NCI-H2171 (cell line): ENCODE measurements at regions not wholly inside any gene's neighbourhood (a gene's known extent, or its start where the extent isn't known, plus 50 kb on each side); places are given as distances from the start of the nearest gene placed in this dataset.

Experiments used
- DNase-seq: peaks from one replicate; lab custom pipeline; 2025; lab: John Stamatoyannopoulos, UW

DNA sequence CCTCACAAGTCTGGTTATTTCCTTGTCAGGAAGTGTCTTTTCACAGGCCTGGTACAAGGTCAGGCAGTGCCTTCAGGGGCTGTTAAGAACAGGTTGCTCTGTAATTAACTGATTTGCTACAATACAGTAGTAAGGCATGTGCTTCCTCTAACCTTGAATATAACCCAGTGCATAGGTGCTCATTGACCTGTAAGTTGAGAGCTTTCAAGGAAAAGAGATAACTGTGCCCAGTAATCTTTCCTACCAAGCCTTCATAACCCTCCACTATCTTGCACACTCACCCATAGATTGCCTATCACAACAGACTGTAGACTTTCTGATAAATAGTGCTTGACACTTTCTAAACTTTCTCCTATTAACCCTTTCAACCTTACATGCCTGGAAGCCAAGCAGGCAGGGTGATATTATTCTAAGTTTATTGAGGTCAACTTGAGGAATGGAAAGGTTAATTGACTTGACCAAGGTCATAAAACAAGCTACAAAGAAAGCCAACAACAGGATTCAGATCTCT, 148.1 kb downstream of the PPARGC1A start:
- DNase-seq, result no peak

- DNase-seq, result no peak
These were observed 152.3 kb downstream of the PPARGC1A start for GRCh38 chr4:23737571-23737970.

DNA sequence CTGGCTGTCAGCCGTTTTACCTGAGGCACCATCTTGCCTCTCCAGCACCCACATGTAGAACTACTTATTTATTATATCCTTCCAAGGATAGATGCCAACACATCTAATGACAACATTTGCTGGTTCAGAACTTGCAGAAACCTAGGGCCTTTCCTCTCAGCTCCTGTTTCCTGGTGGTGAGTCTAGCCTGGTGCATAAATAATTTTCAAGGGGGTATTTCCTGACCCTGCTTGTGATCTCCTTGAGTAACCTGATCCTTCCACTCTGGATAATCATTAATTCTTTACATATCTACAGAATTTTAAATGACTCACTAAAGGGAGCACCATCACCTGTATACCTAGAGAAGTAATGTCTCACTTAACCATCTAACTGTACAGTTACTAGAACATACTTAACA, 153.4 kb downstream of the PPARGC1A start:
- DNase-seq, result no peak

GRCh38 chr4:23734000-23734399, 155.8 kb downstream of the PPARGC1A start:
- DNase-seq, result no peak

DNA sequence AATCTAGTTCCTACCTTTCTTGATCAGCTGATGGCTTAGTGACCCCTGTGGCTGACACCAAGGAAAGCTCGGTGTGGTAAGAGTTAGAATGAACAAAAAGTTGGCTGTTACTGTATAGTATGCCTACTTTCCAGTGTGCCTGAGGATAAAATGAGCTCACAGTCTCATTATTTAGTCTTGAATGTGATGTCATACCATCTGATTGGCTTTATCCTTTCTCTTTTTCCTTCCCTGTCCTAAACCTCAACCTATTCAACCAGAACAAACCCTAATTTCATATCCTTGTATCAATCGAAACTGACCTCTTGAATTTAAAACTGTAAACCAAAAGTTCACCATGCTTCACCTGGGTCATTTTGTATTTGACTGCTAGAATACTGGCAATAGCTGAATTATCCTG, 156.4 kb downstream of the PPARGC1A start:
- DNase-seq, result no peak

GRCh38 chr4:23730998-23731397, 158.8 kb downstream of the PPARGC1A start:
- DNase-seq, result no peak

DNA sequence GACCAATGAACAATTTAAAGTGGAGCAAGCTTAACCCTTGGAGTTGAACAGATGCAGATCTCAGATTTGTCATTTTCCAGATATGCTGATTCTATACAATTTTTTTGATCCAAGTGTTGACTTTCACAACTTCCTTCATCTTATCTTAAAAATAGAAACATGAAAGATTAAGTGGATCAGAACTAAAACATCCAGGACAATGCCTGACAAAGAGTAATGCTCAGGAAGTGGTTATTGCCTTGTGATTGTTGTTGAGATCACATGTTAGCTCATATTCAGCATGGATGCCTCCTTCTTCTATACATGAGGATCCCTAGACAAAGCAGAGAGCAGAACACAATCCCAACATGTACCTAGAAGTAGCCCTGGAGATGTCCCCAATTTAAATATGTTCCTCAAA, 160.9 kb downstream of the PPARGC1A start:
- DNase-seq, result no peak

DNA sequence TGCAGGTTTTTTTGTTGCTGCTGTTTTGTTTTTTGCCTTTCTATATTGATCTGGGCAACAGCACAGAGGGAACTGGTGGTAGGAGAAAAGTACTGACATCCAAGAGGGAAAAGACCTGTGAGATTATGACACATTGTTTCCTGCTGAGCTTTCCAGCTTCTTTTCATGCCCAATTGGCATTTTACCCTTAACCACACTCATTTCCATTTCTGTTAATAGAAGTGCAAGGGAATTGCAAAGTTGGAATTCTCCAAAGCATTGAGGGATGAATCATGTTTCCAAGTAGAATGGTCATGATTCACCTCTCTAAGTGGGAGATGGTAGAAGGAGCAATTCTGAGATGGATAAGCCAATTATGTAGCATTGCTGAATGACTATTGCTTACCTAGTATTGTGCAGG, 161.5 kb downstream of the PPARGC1A start:
- DNase-seq, result no peak

- DNase-seq, result no peak
These were observed 169.3 kb downstream of the PPARGC1A start for GRCh38 chr4:23720556-23720955.

- DNase-seq, result no peak
These were observed 171.4 kb downstream of the PPARGC1A start for GRCh38 chr4:23718435-23718834.

DNA sequence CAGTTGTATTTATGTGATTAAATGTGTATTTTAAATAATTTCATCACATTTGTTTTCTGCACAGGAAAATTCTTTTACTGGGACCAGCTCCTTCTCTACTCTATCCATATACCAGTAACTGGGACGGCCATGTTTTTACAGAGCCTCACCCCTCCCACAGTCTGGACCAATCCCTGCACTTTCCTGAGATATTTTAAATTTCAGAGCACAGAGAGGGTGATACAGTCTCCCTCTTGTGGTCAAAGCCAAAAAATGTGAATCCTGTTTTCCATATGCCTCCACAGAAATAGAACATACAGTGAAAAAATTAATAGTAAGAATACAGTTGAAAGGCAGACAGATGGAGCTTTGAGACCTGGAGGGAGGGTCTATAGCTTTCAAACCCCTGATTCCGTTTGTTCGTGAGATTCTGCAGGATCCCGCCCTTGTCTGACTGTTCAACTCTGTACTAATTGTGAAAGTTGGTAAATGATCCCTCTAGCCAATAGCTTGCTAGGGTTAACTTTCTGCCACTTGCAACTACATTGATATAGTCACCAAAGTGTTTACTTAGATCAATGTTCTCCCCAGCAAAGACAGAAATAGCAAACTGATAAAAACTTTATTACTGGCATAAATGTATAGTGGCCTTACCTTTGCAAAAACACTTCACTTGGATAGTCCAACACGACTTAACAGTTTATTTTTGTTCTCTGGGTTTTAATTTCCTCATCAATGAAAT, 172.2 kb downstream of the PPARGC1A start:
- no peak for DNase-seq

- no peak for DNase-seq
These were observed 179.5 kb downstream of the PPARGC1A start for GRCh38 chr4:23710298-23710697.

GRCh38 chr4:23707652-23708026, 182.2 kb downstream of the PPARGC1A start:
- no peak for DNase-seq

- DNase-seq, result no peak
These were observed 182.7 kb downstream of the PPARGC1A start for GRCh38 chr4:23706972-23707651.

DNA sequence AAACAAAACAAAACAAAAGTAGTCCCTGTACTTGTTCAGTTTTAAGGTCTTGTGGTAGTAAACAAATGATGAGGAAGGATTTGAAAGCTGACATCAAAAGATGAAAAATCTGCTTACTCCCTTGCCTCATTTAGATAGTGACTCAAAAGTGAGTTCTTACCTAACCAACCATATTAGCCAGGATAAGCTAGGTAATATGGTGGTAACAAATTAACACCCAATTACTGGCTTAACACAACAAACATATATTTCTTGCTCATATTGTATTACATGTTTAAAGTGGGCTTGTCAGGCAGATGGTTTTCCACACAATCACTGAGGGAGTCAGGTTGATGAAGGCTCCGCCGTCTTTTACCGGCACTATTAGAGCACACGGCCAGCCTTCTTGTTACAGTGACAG, 189.7 kb downstream of the PPARGC1A start:
- no peak for DNase-seq

DNA sequence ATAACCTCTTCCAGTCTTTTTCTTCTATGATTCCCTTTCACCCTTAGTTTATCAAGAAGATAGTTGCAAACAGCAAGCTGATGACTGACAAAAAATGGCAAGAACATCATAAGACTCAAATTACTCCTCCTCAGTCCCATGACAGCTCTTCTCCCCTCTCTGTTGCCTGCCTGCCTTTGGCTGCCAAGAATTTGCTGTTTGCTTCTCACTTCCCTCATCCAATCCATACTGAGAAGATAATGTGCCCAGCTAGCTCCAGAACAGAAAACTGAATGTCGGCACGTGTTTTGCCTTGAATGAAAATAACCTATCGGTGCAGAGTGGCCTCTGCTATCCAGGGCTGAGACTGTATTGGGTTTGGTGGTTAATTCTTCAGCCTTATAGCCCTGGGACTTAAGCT, 192.1 kb downstream of the PPARGC1A start:
- DNase-seq, result no peak

DNA sequence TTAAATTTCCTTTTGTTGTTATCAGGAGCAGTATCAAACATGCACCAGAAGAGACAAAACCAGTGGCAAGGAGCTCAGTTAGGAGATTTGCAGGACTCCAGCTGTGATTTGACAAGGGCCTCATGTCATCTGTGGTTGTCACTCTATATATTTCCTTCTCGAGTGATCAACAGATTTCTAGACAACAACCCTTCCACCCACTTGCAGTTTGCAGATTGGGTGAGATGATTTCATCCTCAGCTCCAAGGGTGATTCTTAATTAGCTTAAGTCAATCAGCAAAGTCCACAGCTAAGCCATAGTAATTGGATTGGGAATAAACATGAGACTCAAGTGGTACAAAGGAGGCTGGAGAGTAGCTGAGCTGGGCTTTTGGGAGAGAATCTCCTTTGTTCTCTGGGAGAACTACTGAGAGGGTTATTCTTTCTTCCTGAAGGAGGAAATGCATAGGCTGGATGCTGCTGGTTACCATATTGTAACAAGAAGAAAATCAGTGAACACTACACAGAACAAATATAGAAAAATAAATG, 192.8 kb downstream of the PPARGC1A start:
- no peak for DNase-seq

- DNase-seq, result no peak
These were observed 203.5 kb downstream of the PPARGC1A start for GRCh38 chr4:23686169-23686897.

- no peak for DNase-seq
These were observed 204.4 kb downstream of the PPARGC1A start for GRCh38 chr4:23685471-23685870.

- no peak for DNase-seq
These were observed 209.0 kb downstream of the PPARGC1A start for GRCh38 chr4:23680671-23681518.

GRCh38 chr4:23674694-23675093, 215.2 kb downstream of the PPARGC1A start:
- no peak for DNase-seq

DNA sequence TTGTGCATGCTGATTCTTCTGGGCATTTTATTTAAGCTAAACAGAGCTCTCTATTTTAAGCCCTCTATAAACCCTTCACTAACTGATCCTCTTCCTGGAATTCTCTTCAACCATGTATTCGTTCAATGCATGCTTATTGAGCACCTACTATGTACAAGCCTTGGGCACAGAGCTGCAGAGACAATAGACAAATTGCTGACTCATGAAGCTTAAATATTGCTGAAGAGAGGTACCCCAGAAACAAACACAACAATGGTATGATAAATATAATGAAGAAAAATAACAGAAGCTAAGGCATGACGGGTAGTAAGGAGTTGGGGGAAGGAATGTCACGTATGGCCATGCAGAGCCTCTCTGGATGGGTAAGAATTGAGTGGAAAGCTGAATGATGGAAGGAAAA, 222.2 kb downstream of the PPARGC1A start:
- no peak for DNase-seq
